Glomerular endothelial cell (primary cell): ENCODE measurements at regions not wholly inside any gene's neighbourhood (a gene's known extent, or its start where the extent isn't known, plus 50 kb on each side); places are given as distances from the start of the nearest gene placed in this dataset.
"Not testable (repeated sequence)": the region's sequence is repeated elsewhere in the genome, so short reads cannot be mapped to it uniquely, and the experiment has no call there.

Source experiments
- DNase-seq: peaks from one replicate; pipeline ENCODE4 v3.0.0-alpha.2; 2011; ENCODE audit warnings: low read depth, low spot score; ENCODE audit errors: extremely low read depth

DNA sequence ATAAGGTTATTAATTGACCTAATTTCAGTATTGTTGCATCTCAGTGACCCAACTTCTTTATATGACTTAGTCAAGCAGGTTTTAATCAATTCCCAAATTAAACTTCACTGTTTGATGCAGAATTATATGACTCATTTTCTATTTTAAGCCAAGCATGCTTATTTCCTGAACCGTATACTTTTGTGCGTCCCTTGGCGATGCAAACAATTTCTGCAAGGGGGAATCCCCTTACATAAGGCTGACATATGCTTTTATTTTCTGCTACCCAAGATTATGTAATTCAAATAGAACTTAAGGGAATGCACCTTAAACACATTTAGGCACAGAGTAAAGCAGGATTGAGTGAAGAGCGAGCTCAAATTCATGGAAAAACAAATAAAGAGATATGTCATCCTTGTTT lies 303.9 kb downstream of the PDCD6IP start:
- no peak for DNase-seq

- no peak for DNase-seq
These were observed 307.9 kb downstream of the PDCD6IP start for GRCh38 chr3:34106379-34106778.

DNA sequence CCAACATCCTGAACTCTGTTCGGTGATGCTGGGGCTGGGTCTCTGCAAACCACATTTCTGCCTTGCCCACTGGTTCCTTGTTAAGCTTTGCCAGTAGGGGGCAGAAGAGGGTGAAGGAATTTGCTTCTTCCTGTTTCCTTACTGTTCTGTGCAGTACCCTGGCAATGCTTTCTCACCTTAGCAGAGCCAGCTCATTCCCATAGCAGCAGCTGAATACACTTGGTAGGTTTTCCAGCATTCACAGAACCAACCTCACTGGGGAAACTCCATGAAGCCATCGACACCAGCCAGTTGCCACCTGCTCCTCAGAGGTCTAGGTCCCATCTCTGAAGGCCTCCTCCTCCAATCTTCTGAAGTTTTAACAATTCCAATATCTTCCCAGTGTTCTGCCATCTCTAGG lies 308.4 kb downstream of the PDCD6IP start:
- DNase-seq = peak; percentile 60

GRCh38 chr3:34107669-34108068 lies 309.2 kb downstream of the PDCD6IP start:
- DNase-seq = no peak

- DNase-seq = no peak
These were observed 310.6 kb downstream of the PDCD6IP start for GRCh38 chr3:34109021-34109420.

GRCh38 chr3:34109846-34110245 lies 311.4 kb downstream of the PDCD6IP start:
- no peak for DNase-seq

DNA sequence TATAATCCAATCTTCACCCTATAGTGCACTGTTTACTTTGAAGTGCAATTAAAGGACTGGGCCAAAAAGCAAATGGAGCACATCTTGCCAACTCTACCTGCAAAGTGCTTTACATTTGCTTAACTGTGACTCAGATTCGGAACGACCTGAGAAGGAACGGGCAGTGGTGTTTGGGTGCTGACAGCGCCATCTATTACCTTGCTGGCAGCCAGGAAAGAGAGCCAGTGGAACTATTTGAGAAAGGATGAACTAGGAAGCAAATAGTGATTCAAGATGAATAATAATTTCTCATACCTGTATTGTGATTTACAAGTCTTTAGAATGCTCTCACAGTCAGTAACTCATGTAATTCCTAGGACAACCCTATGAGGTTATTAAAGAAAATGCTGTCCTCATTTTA lies 312.9 kb downstream of the PDCD6IP start:
- no peak for DNase-seq

- not testable (repeated sequence) for DNase-seq
These were observed 313.8 kb downstream of the PDCD6IP start for GRCh38 chr3:34112261-34112660.

DNA sequence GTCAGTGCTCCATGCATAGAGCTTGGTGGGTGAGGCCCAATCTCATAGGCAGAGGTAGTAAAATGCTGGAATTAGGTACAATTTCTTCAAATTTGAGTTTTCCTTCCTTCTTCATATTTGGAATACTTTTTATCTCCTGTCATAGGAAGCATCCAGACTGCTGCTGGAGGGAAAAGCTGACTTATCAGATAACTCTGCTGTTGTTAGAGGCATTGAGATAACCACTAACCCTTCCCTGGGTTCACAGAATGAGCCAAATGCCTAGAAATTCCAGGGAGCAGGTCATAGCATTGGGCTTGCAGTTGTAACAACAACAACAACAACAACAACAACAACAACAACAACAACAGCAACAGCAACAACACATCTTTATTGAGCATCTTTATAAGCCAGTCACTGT lies 332.7 kb downstream of the PDCD6IP start:
- no peak for DNase-seq

- no peak for DNase-seq
These were observed 333.8 kb downstream of the PDCD6IP start for GRCh38 chr3:34132069-34132692.

- no peak for DNase-seq
These were observed 341.1 kb downstream of the PDCD6IP start for GRCh38 chr3:34139566-34139965.

DNA sequence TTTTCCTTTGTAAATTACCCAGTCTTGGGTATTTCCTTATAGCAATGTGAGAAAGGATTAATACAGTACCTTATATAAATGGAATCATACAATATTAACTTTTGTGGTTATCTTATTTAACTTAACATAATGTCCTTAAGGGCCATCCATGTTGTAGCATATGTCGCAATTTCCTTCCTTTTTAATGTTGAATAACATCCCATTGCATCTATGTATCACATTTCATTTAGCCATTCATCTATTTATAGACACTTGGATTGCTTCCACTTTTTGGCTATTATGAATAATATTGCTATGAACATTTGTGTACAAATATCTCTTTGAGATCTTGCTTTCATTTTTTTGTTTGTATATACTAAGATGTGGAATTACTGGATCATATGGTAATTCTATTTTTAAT lies 342.2 kb downstream of the PDCD6IP start:
- DNase-seq = no peak

DNA sequence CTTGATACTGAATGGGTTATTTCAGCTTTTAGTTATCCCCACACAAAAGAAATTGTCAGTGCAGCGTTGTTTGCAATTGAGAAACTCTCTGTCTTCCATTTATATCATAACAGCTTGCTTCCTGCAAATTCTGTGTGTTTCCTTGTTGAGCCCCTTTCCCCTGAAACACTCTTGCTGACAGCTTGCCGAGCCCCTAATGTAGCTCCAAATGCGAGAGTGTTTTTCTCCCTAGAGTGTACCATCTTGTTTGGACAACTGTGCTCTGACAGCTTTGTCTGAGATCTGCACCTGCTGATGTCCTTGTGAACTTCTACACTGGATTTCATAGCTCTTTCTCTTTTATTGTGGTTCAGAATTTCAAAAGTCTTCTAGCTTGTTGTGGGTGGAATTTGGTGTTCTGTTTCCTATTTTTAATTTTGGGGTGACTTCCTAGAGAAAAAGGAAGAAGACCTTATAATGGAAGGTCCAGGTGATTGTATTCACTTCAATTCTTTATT lies 343.5 kb downstream of the PDCD6IP start:
- no peak for DNase-seq

DNA sequence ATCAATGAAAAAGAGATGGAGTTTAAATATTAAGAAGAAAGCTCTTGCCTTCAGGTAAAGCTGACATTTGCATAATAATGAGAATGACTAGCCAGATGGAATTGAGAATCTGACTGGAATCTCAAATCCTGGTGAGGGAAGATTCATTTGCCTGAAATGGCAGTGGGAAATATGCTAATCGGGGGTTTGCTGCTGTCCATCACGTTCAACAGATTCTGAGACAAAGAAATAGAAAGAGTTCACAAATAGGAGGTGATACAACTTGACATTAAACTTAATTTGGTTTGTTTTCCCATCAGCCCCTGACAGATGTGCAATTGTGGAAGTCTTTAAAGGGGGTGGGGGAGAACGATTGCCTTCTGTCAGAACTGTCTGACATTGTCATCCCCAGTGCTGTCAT lies 347.4 kb downstream of the PDCD6IP start:
- DNase-seq = no peak

- DNase-seq = no peak
These were observed 348.2 kb downstream of the PDCD6IP start for GRCh38 chr3:34146596-34146995.

DNA sequence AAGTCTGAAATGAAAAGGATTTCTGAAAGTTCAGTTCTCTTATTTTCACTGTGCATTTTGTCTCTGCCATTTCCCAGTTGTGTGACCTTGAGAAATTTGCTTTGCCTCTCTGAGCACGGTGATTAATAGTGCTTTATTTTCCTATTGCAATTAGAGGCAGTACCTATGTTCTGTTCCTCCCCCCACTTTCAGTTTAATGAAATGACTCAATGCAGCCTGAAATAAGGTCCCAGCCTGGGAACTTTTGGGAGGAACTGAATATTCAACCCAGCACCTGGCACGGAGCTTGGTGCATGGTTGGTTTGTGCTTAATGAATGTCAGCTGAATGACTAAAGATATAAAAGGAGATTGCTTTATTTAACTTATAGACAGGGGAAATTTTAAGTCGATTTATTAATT lies 352.6 kb downstream of the PDCD6IP start:
- no peak for DNase-seq

DNA sequence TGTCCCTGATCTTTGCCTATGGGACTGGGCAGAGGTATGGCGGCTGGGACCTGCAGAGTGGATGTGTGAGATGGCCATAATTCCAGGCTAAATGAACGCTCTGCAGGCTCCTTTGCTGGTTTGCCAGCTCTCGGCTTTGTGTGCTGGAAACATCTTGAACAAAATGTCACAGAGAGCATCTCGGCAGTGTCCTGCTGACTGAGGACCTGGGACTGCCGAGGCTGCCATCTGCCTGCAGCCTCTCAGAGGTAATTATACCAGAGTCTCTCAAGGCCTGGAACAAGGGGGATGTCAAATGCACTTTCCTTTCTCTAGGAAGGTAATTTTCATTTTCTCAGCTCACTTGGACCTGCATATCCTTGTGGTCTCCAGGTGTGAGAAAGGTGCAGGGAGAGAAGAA lies 354.2 kb downstream of the PDCD6IP start:
- no peak for DNase-seq

- no peak for DNase-seq
These were observed 356.7 kb downstream of the PDCD6IP start for GRCh38 chr3:34155108-34155507.

- DNase-seq = no peak
These were observed 357.2 kb downstream of the PDCD6IP start for GRCh38 chr3:34155666-34156065.

DNA sequence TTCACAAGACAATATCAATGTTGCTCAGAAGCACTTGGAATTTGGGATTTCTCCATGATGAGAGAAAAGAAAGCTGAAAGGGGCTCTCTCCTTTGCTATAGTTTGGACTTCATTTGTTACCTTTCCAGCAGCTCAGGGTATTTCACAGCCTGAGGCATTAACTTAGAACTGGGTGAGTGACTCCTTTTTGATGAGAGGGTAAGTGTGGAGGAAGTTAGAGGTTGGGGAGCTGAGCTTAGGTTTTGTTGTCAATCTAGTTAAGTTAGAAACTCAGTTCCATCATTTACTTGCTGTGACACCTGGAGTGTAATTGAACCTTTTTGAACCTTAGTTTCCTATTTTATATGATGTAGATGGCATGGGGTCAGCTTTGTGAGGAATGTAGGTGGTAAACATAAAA lies 359.1 kb downstream of the PDCD6IP start:
- DNase-seq = no peak

DNA sequence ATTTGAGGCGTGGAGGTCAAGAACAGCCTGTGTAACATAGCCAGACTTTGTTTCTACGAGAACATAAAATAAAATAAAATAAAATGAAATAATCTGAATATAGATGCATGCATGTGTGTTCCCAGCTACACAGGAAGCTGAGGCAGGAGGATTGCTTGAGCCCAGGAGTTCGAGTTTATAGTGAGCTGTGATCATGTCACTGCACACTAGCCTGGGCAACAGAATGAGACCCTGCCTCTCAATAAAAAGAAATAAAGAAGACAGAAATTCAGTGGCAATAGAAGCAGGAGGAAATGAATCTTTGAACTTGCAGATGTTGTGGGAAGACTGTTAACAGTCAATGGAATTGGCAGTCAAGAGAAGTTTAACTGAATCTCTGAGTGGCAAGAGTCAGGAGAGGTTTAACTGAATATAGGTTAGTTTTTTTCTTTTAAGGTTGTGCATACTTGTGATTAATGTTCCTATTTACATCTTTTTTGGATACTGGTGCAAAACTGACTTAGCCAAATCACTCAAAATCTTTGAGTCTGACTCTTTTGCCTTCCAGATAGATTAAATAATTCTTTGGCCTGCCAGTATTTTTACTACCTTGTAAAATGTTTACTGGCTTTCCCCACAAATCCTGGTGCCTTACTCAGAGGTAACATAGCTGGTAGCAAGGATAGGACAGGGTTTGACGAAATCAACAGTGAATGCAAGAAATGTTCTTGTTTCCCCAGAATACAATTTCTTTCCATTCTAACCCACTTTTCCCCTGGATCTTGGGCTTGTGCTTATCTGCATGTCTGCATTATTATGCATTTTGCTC lies 361.4 kb downstream of the PDCD6IP start:
- DNase-seq = no peak

DNA sequence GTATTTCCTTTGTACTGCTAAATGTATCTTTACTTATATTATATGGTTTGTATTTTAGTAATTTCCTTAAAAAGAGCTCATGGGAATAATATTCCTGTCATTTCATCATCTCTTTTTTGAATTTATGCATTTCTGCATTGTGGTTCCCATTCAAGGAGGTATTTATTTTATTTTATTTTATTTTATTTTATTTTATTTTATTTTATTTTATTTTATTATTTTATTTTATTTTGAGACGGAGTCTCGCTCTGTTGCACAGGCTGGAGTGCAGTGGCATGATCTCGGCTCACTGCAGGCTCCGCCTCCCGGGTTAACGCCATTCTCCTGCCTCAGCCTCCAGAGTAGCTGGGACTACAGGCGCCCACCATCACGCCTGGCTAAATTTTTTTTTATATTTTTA lies 371.2 kb downstream of the PDCD6IP start:
- not testable (repeated sequence) for DNase-seq
